SU-DHL-6 (cell line): ENCODE measurements at regions not wholly inside any gene's neighbourhood (a gene's known extent, or its start where the extent isn't known, plus 50 kb on each side); places are given as distances from the start of the nearest gene placed in this dataset.

Experiments
- EZH2phosphoT487 ChIP-seq: fragments of 200-600 bp; sonication (generic), shearing (Covaris generic); conservative IDR thresholded peaks from 2 replicates; pipeline ENCODE4 v1.6.1; 2018; ENCODE audit warnings: mild to moderate bottlenecking, antibody characterized with exemption, low read length, moderate library complexity, mixed read lengths
- TF ChIP-seq, protein P1 (sequence below): fragments of 200-600 bp; sonication (generic); IDR thresholded peaks from one replicate; pipeline ENCODE4 v1.5.1; 2017; ENCODE audit warnings: antibody characterized with exemption, mild to moderate bottlenecking, low read length, moderate library complexity; ENCODE audit not compliant: insufficient read depth, poor library complexity, severe bottlenecking

DNA sequence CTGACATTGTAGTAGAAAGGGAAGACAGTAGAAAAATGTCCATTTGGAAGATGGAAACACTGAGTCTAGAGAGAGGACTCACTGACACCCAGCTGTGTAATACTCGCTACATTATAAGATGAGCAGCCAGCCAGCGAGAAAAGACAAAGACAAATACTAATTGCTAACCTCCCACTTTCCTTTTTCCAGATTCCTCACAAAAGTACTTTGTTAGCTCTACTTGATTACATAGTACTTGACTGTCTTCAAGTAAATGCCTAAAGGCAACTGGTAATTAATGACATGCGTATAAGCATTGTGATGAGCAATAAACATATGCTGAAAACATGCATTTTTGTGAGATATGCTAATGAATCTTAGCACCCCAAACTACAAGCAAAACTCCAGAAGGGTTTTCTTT is 363.1 kb downstream of the GPAM start:
- TF ChIP-seq, protein P1, sequence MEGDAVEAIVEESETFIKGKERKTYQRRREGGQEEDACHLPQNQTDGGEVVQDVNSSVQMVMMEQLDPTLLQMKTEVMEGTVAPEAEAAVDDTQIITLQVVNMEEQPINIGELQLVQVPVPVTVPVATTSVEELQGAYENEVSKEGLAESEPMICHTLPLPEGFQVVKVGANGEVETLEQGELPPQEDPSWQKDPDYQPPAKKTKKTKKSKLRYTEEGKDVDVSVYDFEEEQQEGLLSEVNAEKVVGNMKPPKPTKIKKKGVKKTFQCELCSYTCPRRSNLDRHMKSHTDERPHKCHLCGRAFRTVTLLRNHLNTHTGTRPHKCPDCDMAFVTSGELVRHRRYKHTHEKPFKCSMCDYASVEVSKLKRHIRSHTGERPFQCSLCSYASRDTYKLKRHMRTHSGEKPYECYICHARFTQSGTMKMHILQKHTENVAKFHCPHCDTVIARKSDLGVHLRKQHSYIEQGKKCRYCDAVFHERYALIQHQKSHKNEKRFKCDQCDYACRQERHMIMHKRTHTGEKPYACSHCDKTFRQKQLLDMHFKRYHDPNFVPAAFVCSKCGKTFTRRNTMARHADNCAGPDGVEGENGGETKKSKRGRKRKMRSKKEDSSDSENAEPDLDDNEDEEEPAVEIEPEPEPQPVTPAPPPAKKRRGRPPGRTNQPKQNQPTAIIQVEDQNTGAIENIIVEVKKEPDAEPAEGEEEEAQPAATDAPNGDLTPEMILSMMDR, result no peak
- no peak for TF ChIP-seq EZH2phosphoT487
